Stomach (tissue), 8 donors: ENCODE measurements at regions not wholly inside any gene's neighbourhood (a gene's known extent, or its start where the extent isn't known, plus 50 kb on each side); places are given as distances from the start of the nearest gene placed in this dataset.

Experiments used
- DNase-seq, 2 donors: peaks; one replicate each; pipeline versions ENCODE4 v3.0.0 to v3.0.0-alpha.2; 2013 to 2019
- H3K27ac ChIP-seq, 5 donors: fragments of 200-600 bp in 4 of 5; sonication (generic) in 4 of 5; one replicate each; pipeline ENCODE4 v1.5.1; 2013 to 2019; ENCODE audit warnings: mild to moderate bottlenecking in 1 of 5, moderate library complexity in 1 of 5
- H3K27me3 ChIP-seq, 3 donors: fragments of 200-600 bp; sonication (generic); one replicate each; pipeline ENCODE4 v1.5.1; 2017 to 2019; ENCODE audit warnings: mixed run types in 1 of 3
- H3K36me3 ChIP-seq, 4 donors: fragments of 200-600 bp; sonication (generic); 1 replicate in 3 of 4; 2 replicates in 1 of 4; pipeline ENCODE4 v1.5.1; 2016 to 2019
- H3K4me1 ChIP-seq, 4 donors: fragments of 200-600 bp; sonication (generic); one replicate each; pipeline ENCODE4 v1.5.1; 2016 to 2019
- H3K4me3 ChIP-seq, 4 donors: fragments of 200-600 bp; sonication (generic) in 3 of 4; one replicate each; pipeline ENCODE4 v1.5.1; 2016 to 2019; ENCODE audit warnings: mild to moderate bottlenecking in 1 of 4
- H3K9me3 ChIP-seq, 4 donors: fragments of 200-600 bp; sonication (generic); one replicate each; pipeline ENCODE4 v1.5.1; 2016 to 2019
- EP300 ChIP-seq: sonication (generic); formaldehyde crosslinking; IDR thresholded peaks from one replicate; pipeline ENCODE4 v1.6.1; 2017; ENCODE audit warnings: antibody characterized with exemption
- POLR2A ChIP-seq, 4 donors: fragments of 450-650 bp; IDR thresholded peaks; one replicate each; pipeline ENCODE4 v1.6.1; 2016; ENCODE audit warnings: antibody characterized with exemption in 4 of 4, control low read depth in 2 of 4, mild to moderate bottlenecking in 1 of 4, moderate library complexity in 1 of 4
- POLR2AphosphoS5 ChIP-seq, 3 donors: sonication (generic); formaldehyde crosslinking; IDR thresholded peaks; one replicate each; pipeline ENCODE4 v1.6.1; 2016; ENCODE audit warnings: antibody characterized with exemption in 3 of 3
- WGBS, 5 donors: extraction: QIAGEN DNeasy Blood & Tissue Kit in 3 of 5; methylation state at CpG; one replicate each; pipeline versions ENCODE4 v1.1.5 to v1.1.7; 2013 to 2018; 5-methylcytosine and 5-hydroxymethylcytosine counted together
- intact Hi-C: fragments of 100-400 bp; cut with DNase I; formaldehyde crosslinking; loops from one replicate; pipeline ENCODE4 v1.15.1; 2023; ENCODE audit warnings: low total_unique reads
- TF ChIP-seq, protein P1 (sequence below), 7 experiments: fragments of 450-650 bp in 4 of 7; fragments of 200-600 bp in 3 of 7; sonication (generic) in 3 of 7; IDR thresholded peaks; one replicate each; pipeline ENCODE4 v1.5.1; 2016 to 2019; ENCODE audit warnings: antibody characterized with exemption in 7 of 7, control low read depth in 2 of 7, mild to moderate bottlenecking in 1 of 7
- donor health status: healthy with polysubstance abuse.
- donor health status: Bipolar disorder and iron deficiency.
- donor health status: healthy.

DNA sequence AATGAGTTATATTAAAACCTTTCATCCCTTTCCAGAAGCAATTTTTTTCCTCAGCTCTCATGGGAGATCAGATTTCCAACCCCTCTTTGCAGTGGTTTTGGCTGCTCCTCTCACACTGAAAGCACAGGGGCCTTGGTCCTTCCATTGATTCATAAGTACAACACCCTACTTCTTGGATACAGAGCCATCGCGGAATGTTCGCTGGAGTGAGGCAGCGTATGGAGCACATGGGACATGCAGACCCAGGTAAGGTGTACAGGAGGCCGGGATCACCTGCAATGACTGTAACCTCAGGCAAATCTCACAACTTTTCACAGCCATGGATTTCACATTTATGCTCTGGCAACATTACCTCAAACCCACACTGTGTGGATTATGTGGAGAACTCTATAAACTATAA, 75.2 kb upstream of the HEY2 start:
- TF ChIP-seq EP300 (no peak), POLR2AphosphoS5 (IDR thresholded peaks at IDR 0.05) (no peak), POLR2A (IDR thresholded peaks at IDR 0.05) (no peak)
- TF ChIP-seq, protein P1, sequence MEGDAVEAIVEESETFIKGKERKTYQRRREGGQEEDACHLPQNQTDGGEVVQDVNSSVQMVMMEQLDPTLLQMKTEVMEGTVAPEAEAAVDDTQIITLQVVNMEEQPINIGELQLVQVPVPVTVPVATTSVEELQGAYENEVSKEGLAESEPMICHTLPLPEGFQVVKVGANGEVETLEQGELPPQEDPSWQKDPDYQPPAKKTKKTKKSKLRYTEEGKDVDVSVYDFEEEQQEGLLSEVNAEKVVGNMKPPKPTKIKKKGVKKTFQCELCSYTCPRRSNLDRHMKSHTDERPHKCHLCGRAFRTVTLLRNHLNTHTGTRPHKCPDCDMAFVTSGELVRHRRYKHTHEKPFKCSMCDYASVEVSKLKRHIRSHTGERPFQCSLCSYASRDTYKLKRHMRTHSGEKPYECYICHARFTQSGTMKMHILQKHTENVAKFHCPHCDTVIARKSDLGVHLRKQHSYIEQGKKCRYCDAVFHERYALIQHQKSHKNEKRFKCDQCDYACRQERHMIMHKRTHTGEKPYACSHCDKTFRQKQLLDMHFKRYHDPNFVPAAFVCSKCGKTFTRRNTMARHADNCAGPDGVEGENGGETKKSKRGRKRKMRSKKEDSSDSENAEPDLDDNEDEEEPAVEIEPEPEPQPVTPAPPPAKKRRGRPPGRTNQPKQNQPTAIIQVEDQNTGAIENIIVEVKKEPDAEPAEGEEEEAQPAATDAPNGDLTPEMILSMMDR (IDR thresholded peaks at IDR 0.05): no peak
- H3K4me1 ChIP-seq: no peaks in the 10 kb centered on the region
- H3K9me3 ChIP-seq: no peaks in the 10 kb centered on the region
- DNase-seq: no peak
- intact Hi-C loops: no loop called here
- no peaks in the 10 kb centered on the region for H3K36me3 ChIP-seq
- 82 to 95% (median 92%) methylated on average over 5 of the region's 5 CpGs for WGBS, 5 donors
- H3K27ac ChIP-seq: no peak overlapping the region
- H3K4me3 ChIP-seq: no peak overlapping the region
- no peaks in the 10 kb centered on the region for H3K27me3 ChIP-seq

DNA sequence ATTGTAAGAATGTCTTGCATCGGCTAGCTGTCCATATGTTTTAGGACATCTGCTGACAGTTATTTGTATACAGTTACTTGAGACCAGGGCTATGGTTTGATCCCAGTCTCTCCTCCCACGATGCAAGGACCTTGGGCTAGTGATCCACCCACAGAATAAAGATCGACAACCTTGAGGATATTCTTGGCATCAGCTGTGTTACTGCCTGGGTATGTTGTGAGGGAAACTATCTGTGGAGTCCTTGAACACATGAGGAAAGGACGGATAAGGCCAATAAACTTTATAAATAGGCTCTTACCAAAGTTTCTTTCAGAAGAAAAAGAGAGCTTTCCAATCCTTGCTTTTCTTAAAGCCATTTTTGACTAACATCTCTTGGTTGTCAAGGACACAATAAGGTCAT, 70.8 kb upstream of the HEY2 start:
- intact Hi-C loops: no loop called here
- Histone ChIP-seq H3K4me1 (no peaks in the 10 kb centered on the region), H3K36me3 (no peaks in the 10 kb centered on the region), H3K9me3 (no peaks in the 10 kb centered on the region), H3K4me3 (no peak overlapping the region), H3K27me3 (no peaks in the 10 kb centered on the region), H3K27ac (no peak overlapping the region)
- TF ChIP-seq EP300: no peak
- no peak for TF ChIP-seq POLR2AphosphoS5 (IDR thresholded peaks at IDR 0.05)
- TF ChIP-seq, protein P1 (IDR thresholded peaks at IDR 0.05): no peak
- TF ChIP-seq POLR2A (IDR thresholded peaks at IDR 0.05): no peak
- DNase-seq: no peak
- WGBS, 5 donors: 51 to 71% (median 57%) methylated on average over 4 of the region's 4 CpGs

GRCh38 chr6:125679128-125679527, 70.3 kb upstream of the HEY2 start:
- H3K27ac ChIP-seq: no peak overlapping the region
- DNase-seq: no peak
- intact Hi-C loops: no loop called here
- no peak for TF ChIP-seq POLR2A (IDR thresholded peaks at IDR 0.05)
- TF ChIP-seq EP300: no peak
- no peak for TF ChIP-seq POLR2AphosphoS5 (IDR thresholded peaks at IDR 0.05)
- TF ChIP-seq, protein P1 (IDR thresholded peaks at IDR 0.05): no peak
- H3K4me1 ChIP-seq: no peaks in the 10 kb centered on the region
- no peaks in the 10 kb centered on the region for H3K27me3 ChIP-seq
- 55 to 74% (median 66%) methylated on average over 4 of the region's 4 CpGs for WGBS, 5 donors
- H3K9me3 ChIP-seq: no peaks in the 10 kb centered on the region
- H3K36me3 ChIP-seq: no peaks in the 10 kb centered on the region
- H3K4me3 ChIP-seq: no peak overlapping the region

GRCh38 chr6:125679651-125680050, 69.8 kb upstream of the HEY2 start:
- no peaks in the 10 kb centered on the region for H3K4me1 ChIP-seq
- H3K4me3 ChIP-seq: no peak overlapping the region
- intact Hi-C loops: no loop called here
- 55 to 68% (median 66%) methylated on average over 2 of the region's 2 CpGs for WGBS, 5 donors
- H3K27me3 ChIP-seq: no peaks in the 10 kb centered on the region
- H3K36me3 ChIP-seq: no peaks in the 10 kb centered on the region
- H3K27ac ChIP-seq: no peak overlapping the region
- no peak for TF ChIP-seq POLR2AphosphoS5 (IDR thresholded peaks at IDR 0.05)
- TF ChIP-seq, protein P1 (IDR thresholded peaks at IDR 0.05): no peak
- TF ChIP-seq POLR2A (IDR thresholded peaks at IDR 0.05): no peak
- TF ChIP-seq EP300: no peak
- DNase-seq: no peak
- H3K9me3 ChIP-seq: no peaks in the 10 kb centered on the region
